NCI-H146 (cell line): ENCODE measurements at regions not wholly inside any gene's neighbourhood (a gene's known extent, or its start where the extent isn't known, plus 50 kb on each side); places are given as distances from the start of the nearest gene placed in this dataset.
A peak's percentile ranks its signal among the peaks of the same experiment; 100 is the strongest.
"Not testable (repeated sequence)": the region's sequence is repeated elsewhere in the genome, so short reads cannot be mapped to it uniquely, and the experiment has no call there.

Source experiments
- DNase-seq: peaks from one replicate; lab custom pipeline; 2025; lab: John Stamatoyannopoulos, UW

- peak; percentile 73 for DNase-seq
Observed at GRCh38 chr1:234960722-234961455, 167.7 kb downstream of the TOMM20 start.

- no peak for DNase-seq
Observed at GRCh38 chr1:234958706-234959657, 169.7 kb downstream of the TOMM20 start.

GRCh38 chr1:234958066-234958705 lies 170.5 kb downstream of the TOMM20 start:
- DNase-seq, result no peak

- DNase-seq, result peak; percentile 86
Observed at GRCh38 chr1:234957330-234958065, 171.1 kb downstream of the TOMM20 start.

- peak; percentile 60 for DNase-seq
Observed at GRCh38 chr1:234956821-234957329, 171.8 kb downstream of the TOMM20 start.

GRCh38 chr1:234955107-234955731 lies 173.4 kb downstream of the TOMM20 start:
- peak; percentile 31 for DNase-seq

- DNase-seq, result no peak
Observed at GRCh38 chr1:234954613-234955012, 174.0 kb downstream of the TOMM20 start.

GRCh38 chr1:234953655-234954405 lies 174.8 kb downstream of the TOMM20 start:
- no peak for DNase-seq

GRCh38 chr1:234950598-234950997 lies 178.0 kb downstream of the TOMM20 start:
- DNase-seq, result no peak

- not testable (repeated sequence) for DNase-seq
Observed at GRCh38 chr1:234949528-234949927, 179.1 kb downstream of the TOMM20 start.

- no peak for DNase-seq
Observed at GRCh38 chr1:234944439-234945344, 183.9 kb downstream of the TOMM20 start.

GRCh38 chr1:234943836-234944402 lies 184.7 kb downstream of the TOMM20 start:
- no peak for DNase-seq

GRCh38 chr1:234942879-234943506 lies 185.6 kb downstream of the TOMM20 start:
- no peak for DNase-seq

- DNase-seq, result no peak
Observed at GRCh38 chr1:234942012-234942332, 186.7 kb downstream of the TOMM20 start.

- DNase-seq, result no peak
Observed at GRCh38 chr1:234941321-234942011, 187.2 kb downstream of the TOMM20 start.

GRCh38 chr1:234940841-234941240 lies 187.8 kb downstream of the TOMM20 start:
- DNase-seq, result no peak

GRCh38 chr1:234938924-234939323 lies 189.7 kb downstream of the TOMM20 start:
- DNase-seq, result no peak

- DNase-seq, result no peak
Observed at GRCh38 chr1:234938135-234938534, 190.5 kb downstream of the TOMM20 start.
